NCI-H526 (cell line): ENCODE measurements at regions not wholly inside any gene's neighbourhood (a gene's known extent, or its start where the extent isn't known, plus 50 kb on each side); places are given as distances from the start of the nearest gene placed in this dataset.
"Not testable (repeated sequence)": the region's sequence is repeated elsewhere in the genome, so short reads cannot be mapped to it uniquely, and the experiment has no call there.

Source experiments
- DNase-seq, 2 experiments: peaks; one replicate each; lab custom pipeline; 2025; lab: John Stamatoyannopoulos, UW

DNA sequence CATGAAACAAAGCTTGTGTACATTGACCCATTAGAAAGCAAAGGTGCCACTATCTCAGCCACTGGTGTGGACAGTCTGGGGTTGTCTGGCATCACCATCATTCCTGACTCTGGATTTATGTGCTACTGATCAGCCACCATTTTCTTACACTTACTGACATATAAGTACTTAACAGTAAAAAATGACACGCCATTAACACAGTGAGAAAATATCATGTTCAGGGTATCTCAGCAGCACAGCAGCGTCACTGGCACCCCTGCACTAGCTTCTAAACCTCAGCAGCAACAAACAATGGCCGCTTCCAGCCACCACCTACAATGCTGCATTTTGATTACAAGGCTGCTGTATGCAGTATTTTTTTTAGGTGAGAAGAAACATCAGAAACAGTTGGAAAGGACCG lies 253.4 kb upstream of the HDAC4 start:
- DNase-seq, result no peak

DNA sequence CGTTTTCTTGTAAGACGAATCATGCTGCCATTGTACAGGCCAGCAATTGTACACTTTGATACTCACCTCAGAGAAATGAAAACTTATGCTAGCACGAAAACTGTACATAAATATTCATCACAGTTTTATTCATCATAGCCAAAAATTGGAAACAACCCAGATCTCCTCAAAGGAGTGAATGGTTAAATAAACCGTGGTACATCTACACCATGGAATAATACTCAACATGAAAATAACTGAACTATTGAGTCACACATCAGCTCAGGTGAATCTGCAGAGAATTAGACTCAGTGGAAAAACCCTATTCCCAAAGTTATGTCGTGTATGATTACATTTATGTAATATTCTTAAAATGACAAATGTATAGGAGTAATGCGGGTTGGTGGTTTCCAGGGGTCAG lies 251.0 kb upstream of the HDAC4 start:
- no peak for DNase-seq

DNA sequence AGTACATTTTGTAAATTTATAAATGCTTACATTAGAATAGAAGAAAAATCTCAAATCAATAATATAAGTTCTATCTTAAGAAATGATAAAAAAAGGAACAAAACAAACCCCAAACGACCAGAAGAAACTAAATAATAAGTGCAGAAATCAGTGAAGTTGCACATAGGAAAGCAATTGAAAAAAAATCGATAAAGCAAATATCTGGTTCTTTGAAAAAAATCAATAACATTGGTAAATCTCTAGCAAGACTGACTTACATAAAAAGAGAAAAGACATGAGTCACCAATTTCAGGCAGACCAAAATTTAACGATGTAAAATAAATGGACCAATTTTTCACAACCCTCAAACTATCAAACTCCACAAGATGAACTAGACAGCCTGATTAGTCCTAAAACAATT lies 249.9 kb upstream of the HDAC4 start:
- no peak for DNase-seq

DNA sequence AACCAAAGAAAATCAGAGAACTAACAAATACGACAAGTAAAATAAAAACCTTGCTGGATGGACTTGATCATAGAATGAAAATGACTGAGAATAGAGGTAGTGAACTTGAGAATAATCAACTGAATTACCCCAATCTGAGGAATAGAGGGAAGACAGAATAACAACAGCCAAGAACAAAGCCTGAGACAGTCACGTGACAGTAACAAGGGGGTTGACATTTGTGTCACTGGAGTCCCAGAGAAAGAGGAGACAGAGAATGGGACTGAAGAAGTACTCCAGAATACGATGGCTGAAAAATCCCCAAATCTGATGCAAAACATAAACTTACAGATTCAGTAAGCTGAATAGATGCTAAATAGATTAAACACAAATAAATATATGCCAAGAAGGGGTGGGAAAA lies 248.5 kb upstream of the HDAC4 start:
- no peak for DNase-seq

DNA sequence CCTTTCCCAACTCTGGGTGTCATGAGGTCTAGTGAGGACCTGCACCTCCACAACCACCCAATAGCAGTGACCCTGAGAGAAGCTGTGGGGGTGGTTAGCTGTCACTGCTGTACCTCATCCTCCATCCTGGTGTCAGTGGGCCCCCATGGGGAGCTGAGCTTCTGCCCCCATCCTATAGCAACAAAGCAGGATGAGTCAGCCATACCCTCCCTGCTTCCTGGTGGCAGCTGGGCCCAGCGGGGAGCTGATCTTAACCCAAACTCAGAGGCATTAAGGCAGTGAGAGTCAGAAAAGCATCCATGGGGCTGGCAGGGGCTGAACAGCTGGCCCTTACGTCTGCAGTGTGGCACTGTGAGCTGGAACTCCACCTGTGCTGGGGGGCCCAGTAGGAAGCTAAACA lies 247.8 kb upstream of the HDAC4 start:
- DNase-seq, result no peak

DNA sequence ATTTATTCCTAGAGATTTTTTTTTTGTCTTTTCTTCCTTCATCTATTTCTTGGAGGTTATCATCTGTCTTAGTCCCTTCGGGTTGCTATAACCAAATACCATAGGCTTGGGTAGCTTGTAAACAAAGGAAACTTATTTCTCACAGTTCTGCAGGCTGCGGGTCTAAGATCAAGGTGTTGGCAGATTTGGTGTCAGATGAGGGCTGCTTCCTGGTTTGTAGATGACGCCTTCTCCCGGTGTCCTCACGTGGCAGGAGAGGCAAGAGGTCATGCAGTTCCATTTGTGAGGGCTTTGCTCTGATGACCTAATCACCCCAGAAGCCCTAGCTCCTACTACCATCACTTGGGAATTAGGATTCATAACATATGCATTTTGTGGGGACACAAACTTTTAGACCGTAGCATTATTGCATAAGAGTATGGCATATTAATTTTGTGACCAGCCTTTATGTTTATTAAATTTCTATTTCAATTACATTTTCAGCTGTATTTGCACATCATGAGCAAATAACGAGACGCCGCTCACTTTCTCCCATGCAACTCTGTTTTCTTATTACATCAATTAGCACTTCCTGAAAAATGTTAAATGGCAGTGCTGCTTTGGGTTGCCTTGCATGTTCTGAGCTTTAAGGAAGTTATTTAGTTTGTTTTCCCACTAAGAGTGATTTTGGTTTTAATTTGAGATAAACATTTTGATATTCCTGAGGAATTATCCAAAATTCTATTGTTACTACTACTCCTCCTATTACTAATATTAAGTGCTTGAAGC lies 246.4 kb upstream of the HDAC4 start:
- no peak for DNase-seq

DNA sequence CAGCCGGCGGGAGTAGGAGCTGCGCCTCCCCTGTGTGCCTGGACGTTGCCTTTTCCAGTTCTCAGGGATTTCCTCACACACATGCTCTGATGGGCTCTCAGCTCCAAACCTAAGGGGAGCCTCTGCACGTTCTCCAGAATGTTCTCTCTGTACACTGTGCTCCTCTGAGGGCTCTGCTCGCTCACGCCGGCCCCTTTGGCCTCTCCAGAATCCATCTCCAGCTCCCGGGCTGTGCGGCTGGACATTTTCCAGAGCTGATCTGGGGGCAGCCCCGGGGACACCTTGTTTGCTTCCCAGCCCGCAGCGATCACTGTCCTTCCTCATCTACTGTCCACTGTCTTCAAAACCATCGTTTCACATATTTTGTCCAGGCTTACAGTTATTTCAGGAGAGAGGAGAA lies 245.4 kb upstream of the HDAC4 start:
- DNase-seq, result no peak

DNA sequence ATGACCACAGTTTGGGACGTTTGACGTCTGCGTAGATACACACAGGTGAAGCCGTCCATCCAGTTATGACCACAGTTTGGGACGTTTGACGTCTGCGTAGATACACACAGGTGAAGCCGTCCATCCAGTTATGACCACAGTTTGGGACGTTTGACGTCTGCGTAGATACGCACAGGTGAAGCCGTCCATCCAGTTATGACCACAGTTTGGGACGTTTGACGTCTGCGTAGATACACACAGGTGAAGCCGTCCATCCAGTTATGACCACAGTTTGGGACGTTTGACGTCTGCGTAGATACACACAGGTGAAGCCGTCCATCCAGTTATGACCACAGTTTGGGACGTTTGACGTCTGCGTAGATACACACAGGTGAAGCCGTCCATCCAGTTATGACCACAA lies 243.8 kb upstream of the HDAC4 start:
- DNase-seq, result not testable (repeated sequence)

DNA sequence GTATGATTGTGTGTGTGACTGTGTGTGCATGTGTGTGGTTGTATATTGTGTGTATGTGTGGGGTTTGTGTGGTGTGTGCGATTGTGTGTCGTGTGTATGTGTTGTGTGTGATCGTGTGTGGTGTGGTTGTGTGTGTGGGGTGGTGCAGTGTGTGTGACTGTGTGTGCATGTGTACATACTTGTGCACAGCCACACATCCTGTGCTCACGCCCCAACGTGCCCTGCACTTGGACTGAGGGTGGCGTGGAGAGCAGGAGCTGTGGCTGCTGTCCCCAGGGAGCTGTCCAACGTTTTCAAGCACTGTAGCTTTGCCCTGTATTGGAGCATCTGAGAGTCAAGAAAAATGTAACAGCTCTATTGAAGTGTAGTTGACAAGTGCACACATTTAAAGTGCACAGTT lies 243.2 kb upstream of the HDAC4 start:
- DNase-seq, result no peak

DNA sequence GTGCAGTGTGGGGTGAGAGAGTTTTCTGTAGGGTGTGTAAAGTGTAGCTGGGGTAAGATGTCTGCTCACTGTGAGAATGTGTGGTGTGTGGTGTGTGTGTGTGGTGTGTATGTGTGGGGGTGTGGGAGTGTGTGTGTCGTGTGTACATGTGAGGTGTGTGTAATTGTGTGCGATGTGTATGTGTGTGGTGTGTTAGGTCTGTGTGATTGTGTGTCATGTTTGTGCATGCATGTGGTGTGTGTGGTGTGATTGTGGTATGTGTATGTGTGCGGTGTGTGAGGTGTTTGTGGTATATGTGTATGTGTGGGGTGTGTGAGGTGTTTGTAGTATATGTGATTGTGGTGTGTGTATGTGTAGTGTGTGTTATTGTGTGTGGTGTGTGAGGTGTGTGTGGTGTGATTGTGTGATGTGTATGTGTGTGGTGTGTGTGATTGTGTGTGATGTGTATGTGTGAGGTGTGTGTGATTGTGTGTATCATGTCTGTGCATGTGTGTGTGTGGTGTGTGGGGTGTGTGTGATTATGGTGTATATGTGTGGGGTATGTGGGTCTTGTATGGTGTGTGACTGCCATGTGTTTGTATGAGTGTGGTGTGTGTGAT lies 241.7 kb upstream of the HDAC4 start:
- no peak for DNase-seq

DNA sequence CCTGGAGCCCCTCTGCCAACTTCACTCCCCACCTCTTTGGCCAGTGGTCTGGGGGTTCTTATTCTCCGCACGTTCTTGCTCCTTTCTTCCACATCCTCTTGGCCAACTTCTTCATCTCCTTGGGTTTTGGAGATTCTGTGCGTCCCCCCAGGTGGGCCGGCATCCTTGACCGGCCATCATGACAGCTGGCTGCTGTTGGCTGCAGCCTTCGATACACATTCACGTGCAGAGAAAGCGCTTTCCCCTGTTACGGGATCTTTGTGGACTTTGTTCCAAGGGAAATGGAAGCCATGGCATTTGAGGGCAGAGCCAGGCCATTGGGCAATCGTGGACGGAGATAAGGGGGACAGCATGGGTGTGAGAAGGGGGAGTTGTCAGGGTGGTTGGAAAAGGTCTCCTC lies 241.1 kb upstream of the HDAC4 start:
- not testable (repeated sequence) for DNase-seq

DNA sequence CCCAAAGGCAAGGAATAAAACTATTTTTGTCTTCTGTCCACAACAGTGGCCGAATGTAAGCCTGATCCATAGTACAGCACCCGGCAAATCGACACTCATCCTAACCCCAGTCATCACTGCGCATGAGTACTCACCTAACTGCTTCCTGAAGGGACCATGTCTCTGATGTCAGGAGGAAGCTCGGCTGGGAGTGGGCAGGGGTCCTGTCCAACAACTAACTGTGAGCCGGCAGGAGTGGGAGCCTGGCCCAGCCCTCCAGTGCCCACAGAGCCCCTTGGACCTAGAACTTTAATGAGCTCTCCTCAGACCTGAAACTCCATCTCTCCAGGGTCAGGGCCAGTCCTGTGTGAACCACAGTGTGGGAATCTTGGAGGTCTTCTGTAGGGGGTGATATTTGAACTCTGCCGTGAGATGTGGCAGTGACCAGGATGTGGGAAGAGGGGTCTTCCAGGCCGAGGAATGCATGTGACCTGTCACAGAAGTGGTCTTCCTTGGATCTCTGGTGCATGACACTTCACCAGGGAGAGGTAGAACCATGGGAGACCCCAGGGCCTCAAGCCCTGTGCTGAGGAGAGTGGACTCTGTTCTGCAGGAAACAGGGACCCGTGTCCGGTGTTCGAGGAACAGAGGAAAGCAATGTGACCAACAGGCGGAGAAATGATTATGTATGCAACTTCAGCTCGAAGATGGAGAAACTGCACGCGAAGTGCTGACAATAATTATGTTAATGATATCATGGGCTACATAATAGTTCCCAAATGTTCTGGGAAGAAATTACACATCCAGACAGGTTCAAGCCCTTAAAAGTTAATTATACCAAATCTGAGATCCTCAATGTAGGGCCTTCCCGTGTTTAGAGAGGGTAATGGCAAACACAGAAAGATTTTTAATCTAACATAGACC lies 240.1 kb upstream of the HDAC4 start:
- no peak for DNase-seq

DNA sequence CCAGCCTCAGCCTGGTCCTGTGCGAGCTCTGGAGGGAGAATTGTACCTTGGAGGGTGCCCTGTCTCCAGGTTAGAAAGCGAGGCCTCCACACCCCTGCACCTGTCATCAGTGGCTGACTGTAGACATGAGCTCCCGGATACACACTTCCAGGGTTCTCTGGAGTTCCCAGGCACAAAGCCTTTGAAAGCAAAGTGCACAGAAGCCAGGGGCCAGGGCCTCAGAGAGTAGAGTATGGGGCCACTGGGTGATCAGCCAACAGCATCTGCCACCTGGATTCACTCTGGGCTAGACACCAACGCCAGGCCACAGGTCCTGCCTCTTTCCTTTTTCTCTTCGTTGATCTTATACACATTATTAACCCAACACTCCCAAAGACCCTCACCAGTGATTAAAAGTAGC lies 239.4 kb upstream of the HDAC4 start:
- no peak for DNase-seq

DNA sequence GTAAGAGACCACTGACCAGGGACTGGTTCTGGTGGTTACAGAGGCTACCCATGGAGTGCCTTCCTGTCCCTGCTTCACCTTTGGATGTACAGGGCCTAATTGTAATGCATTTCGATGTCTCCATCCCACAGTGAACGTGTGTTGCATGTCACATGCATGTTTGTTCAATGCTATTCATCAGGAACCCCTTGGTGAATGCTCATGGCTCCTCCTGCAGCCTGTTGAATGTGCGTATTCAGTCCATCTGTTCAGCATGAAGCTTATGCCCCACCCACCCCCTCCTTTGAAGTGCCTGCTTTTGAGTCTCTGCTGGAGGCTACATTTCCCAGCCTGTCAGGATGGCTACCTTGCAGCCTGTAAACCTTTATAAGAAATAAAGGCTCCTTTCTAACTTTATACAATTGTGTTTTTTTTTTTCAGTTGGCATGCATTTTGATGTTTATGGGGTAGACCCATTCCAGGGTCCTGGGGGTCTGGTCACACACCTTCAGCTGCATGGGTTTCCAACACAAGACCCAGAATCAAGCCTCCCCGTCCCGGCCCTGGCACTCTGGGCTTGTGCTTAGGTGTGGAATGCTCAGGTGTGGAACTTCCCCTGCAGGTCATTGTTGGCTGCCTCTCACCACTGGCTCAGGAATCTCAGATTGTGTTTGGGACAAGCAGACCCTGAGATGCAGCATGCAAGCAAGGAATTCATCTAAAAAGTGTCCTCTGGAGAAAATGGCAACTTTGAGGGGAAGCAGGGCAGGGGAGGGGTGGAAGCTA lies 238.8 kb upstream of the HDAC4 start:
- no peak for DNase-seq

DNA sequence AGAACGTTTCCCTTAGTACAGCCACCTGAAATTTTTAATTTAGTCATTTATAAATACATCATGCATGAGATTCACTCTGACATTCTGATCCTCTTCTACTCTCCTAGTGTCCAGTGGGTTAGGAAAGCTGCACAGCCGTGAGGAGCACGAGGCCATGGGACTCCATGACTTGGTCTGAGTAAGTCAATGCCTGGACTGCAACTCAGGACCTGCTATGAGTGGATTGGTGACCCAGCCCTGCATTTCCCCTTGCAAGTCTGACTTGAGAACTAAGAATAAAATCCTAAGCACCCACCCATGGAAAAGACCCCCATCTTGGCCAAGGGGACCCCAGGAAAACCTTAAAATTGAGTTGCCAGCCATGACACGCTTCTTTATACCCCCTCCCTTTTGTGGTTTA lies 237.6 kb upstream of the HDAC4 start:
- no peak for DNase-seq

DNA sequence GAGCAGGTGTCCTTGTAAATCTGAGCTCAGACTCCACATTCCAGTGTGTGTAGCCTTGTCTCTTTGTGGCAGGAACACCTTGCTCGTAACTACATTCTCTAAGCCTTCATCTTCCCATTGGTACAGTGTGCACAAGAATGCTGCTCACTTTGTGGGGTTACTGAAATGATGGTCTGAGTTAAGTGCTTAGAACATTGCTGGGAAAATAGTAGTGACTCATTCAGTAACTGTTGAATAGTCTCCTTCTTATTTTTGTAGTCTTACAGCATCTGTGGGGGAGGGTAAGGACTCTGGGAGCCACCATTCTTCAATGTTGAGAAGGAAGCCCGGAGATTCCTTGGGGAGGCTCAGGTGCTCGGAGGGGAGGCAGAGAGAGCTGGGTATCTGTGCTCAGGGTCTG lies 236.0 kb upstream of the HDAC4 start:
- DNase-seq, result no peak

DNA sequence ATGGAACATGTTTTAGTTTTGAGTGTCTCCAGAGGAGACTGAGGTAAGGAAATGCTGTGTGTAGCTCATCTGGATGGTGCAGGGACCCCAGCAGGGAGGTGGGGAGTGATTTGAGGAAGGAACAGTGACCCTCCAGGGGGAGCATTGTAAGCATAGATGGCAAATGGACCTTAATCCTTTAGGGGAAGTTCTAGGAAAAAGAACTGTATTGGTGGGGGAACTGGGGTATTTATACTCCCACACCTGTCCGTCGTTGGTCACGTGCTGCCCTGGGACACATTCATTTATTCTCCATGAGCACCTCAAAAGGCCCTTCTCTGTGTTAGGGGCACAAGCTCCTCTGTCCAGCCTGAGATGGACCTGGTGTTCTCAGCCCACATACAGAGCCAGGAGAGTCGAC lies 233.9 kb upstream of the HDAC4 start:
- no peak for DNase-seq

DNA sequence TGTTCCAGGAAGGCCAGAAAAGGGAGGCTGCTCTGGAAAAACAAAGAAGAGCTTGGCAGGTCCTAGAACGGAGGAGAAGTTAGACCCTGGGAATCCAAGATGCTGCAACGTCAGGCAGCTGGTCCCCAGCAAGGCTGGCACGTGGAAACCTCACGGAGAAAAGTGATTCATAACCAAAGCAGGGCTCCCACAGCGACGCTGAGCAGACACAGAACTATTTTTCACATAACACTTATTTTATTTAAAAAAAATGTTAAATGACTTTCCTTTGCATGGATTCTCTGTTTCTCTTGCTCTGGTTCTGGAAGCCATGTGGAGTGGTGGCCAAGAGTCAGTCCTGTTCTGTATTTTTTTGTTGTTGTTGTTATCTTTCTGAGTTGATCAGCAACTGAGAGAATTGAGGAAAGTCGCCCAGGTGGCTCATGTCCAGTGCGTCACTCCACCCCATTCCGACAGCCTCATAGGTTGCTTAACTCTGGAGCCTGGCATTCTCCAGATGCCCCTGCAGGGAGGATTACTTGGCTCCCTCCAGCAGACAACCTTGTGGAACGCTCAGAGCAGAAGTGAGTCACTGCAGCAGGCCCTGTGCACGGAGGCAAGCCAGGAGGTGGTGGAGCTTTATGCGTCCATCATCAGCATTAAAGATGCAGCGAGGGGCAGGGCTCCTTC lies 229.9 kb upstream of the HDAC4 start:
- DNase-seq, result no peak

DNA sequence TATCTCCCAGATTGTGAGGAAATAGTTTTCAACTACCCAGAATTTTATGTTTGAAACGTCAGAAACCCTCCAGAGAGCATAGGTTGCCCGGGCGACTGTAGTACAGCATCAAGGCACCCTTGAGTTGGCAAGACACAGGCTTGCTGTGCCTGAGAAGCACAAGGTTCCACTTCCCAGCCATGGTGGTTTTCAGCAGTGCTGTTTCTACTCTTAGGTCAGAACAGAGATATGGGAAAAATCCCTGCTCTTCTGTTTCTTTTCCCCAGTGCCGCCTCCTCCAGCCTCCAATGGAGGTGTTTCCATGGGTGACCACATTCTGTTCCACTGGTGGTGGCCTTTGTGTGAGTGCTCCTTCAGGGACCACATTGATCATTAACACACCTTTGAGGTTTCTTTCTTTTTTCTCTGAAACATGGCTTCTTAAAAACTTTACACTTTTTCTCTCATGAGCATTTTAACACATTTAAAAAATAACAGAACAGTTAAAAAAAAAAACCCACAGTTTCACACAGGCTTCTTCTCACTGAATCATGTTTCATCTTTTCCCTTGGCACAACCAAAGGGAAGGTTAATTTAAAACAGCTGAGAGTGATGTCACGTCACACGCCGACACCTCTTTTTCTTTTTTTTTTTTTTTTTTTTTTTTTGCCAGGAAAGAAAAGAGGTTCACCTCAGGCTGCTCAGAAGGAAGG lies 229.3 kb upstream of the HDAC4 start:
- no peak for DNase-seq

DNA sequence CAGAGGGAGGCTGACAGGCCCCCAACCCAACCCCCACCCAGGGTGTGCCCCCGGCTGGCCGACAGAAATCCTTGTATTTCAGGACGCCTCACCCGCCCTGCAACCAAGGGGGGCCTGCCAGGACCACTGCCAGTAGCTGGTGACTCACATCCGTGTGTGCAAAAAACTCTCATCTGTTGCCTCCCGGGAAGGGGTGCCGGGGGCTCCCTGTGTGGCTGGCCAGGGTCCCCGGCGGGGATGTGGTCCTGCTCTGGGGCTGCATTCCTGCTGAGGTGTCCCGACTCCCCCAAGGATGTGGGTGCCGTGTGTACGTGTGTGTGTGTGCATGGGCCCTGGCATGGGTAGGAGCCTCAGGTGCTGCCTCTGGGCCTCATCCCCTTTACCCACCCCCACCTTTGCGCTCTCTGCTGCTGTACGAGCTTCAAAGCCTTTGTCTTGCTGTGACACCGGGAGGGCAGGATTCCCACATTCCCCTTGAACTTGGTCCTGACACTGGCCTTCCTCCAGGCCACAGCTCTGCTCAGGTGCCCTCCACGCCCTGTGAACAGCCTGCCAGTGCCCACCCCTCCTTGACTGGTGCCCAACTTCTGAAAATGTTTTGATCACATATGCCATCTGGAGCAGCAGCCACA lies 226.3 kb upstream of the HDAC4 start:
- DNase-seq, result no peak
